Colonic mucosa (tissue), 4 donors: ENCODE measurements at regions not wholly inside any gene's neighbourhood (a gene's known extent, or its start where the extent isn't known, plus 50 kb on each side); places are given as distances from the start of the nearest gene placed in this dataset.

Source experiments
- DNase-seq: peaks from one replicate; pipeline ENCODE4 v3.0.0-alpha.2; 2020
- H3K27ac ChIP-seq: fragments of 200-600 bp; one replicate; pipeline ENCODE4 v1.8.0; 2021
- H3K27me3 ChIP-seq: fragments of 200-600 bp; one replicate; pipeline ENCODE4 v1.8.0; 2021
- H3K36me3 ChIP-seq: fragments of 200-600 bp; one replicate; pipeline ENCODE4 v1.8.0; 2021
- H3K4me1 ChIP-seq: fragments of 200-600 bp; one replicate; pipeline ENCODE4 v1.8.0; 2021; ENCODE audit warnings: mild to moderate bottlenecking
- H3K4me3 ChIP-seq: fragments of 200-600 bp; one replicate; pipeline ENCODE4 v1.8.0; 2021
- H3K9ac ChIP-seq, 2 donors: one replicate each; pipeline ENCODE4 v1.7.0; 2013; ENCODE audit warnings: control low read depth in 2 of 2, low read depth in 2 of 2, low read length in 2 of 2
- H3K9me3 ChIP-seq: fragments of 200-600 bp; one replicate; pipeline ENCODE4 v1.8.0; 2021
- intact Hi-C: fragments of 100-400 bp; cut with DNase I; formaldehyde crosslinking; loops from one replicate; pipeline ENCODE4 v1.14.1; 2022
- TF ChIP-seq, protein P1 (sequence below): fragments of 200-600 bp; IDR thresholded peaks from one replicate; pipeline ENCODE4 v1.8.0; 2022; ENCODE audit warnings: antibody characterized with exemption, mild to moderate bottlenecking
- donor health status: healthy.
- donor health status: DM: no; HTN: no; CAD: no.
- donor health status: DM: no; HTN: no; CAD: no.

DNA sequence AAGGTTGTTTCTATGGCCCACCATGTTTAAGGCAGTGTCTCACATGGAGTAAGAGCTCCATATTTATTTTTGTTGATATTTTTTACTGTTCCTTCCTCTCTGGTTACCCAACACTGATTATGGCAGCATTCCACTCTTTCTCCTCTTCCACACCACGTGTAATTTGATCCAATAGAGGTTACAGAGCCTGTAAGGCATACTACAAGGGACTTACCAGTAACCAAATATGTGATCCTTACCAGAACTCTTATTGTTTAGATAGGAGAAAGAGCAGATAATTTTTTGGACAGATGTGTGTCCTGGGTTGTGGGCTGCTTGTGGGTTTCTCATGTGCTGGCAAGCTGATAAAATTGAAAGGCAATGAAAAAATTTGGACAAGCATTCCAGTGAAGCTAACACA, 261.3 kb downstream of the TMEM167A start:
- intact Hi-C loops = no loop called here
- no peaks in the 10 kb centered on the region for H3K27me3 ChIP-seq
- no peaks in the 10 kb centered on the region for H3K4me1 ChIP-seq
- TF ChIP-seq, protein P1, sequence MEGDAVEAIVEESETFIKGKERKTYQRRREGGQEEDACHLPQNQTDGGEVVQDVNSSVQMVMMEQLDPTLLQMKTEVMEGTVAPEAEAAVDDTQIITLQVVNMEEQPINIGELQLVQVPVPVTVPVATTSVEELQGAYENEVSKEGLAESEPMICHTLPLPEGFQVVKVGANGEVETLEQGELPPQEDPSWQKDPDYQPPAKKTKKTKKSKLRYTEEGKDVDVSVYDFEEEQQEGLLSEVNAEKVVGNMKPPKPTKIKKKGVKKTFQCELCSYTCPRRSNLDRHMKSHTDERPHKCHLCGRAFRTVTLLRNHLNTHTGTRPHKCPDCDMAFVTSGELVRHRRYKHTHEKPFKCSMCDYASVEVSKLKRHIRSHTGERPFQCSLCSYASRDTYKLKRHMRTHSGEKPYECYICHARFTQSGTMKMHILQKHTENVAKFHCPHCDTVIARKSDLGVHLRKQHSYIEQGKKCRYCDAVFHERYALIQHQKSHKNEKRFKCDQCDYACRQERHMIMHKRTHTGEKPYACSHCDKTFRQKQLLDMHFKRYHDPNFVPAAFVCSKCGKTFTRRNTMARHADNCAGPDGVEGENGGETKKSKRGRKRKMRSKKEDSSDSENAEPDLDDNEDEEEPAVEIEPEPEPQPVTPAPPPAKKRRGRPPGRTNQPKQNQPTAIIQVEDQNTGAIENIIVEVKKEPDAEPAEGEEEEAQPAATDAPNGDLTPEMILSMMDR = no peak
- no peak for DNase-seq
- H3K36me3 ChIP-seq = no peaks in the 10 kb centered on the region
- H3K9ac ChIP-seq = no peak overlapping the region
- H3K9me3 ChIP-seq = no peaks in the 10 kb centered on the region
- H3K27ac ChIP-seq = no peak overlapping the region
- no peak overlapping the region for H3K4me3 ChIP-seq

DNA sequence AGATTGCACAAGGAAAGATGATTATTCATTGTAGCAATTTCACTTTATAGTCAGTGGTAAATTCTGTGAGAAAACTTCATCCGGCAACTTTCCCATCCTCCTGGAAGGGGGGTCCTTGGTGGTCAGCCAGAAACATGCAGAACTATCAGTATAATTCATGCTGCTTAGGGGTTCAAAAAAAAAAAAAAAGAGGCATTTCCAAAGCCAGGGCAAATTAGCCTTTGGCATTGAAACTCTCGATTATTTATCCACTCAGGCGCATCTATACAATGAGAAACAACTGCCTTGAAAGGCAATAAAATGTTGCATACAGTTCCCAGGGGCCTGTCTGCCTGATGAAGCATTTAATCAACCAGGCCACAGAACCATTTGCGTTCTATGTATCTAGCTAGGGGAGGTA, 263.3 kb downstream of the TMEM167A start:
- Histone ChIP-seq H3K9me3 (no peaks in the 10 kb centered on the region), H3K27ac (no peak overlapping the region), H3K27me3 (no peaks in the 10 kb centered on the region), H3K4me1 (no peaks in the 10 kb centered on the region), H3K36me3 (no peaks in the 10 kb centered on the region), H3K9ac (no peak overlapping the region), H3K4me3 (no peak overlapping the region)
- TF ChIP-seq, protein P1 = no peak
- intact Hi-C loops = no loop called here
- no peak for DNase-seq

DNA sequence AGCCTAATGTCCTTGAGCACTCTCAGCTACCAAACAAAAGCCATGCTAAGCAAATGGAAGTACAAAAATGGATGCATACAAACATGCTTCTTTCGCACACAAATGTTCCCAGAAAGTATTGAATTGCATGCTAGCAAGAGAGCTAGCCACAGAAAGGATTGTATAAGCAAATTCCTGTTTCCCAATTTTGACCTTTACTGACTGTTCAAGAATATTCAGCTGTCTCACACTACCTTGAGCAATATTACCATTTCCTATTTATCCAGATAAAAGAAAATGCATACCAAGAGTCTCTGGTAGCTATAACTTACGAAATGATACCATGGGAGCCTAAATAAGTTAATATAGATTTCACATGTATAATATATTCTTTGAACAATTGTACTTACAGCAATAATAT, 264.6 kb downstream of the TMEM167A start:
- Histone ChIP-seq H3K4me1 (no peaks in the 10 kb centered on the region), H3K27me3 (no peaks in the 10 kb centered on the region), H3K9ac (no peak overlapping the region), H3K4me3 (no peak overlapping the region), H3K36me3 (no peaks in the 10 kb centered on the region), H3K9me3 (no peaks in the 10 kb centered on the region), H3K27ac (no peak overlapping the region)
- intact Hi-C loops = no loop called here
- DNase-seq = no peak
- TF ChIP-seq, protein P1 = no peak

DNA sequence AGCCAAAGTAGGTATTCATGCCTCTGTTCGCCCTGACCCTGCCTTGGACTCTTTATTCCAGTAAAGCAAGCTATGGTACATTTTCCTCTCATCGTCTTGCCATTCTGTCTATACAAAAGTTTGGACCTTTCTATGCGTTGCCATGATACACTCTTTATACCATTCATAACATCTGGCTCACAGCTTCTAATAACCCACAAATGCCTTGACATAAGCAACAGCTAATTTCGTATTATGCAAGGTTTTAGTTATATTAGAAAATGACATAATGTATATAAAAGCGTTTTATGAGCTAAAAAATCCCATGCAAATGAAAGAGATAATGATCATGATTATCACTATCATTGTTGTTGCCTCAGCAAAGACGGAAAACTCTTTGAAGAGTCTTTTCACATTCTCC, 265.7 kb downstream of the TMEM167A start:
- TF ChIP-seq, protein P1 = no peak
- DNase-seq = no peak
- Histone ChIP-seq H3K27ac (no peak overlapping the region), H3K9ac (no peak overlapping the region), H3K27me3 (no peaks in the 10 kb centered on the region), H3K9me3 (no peaks in the 10 kb centered on the region), H3K4me3 (no peak overlapping the region), H3K36me3 (no peaks in the 10 kb centered on the region), H3K4me1 (no peaks in the 10 kb centered on the region)
- intact Hi-C loops = no loop called here

DNA sequence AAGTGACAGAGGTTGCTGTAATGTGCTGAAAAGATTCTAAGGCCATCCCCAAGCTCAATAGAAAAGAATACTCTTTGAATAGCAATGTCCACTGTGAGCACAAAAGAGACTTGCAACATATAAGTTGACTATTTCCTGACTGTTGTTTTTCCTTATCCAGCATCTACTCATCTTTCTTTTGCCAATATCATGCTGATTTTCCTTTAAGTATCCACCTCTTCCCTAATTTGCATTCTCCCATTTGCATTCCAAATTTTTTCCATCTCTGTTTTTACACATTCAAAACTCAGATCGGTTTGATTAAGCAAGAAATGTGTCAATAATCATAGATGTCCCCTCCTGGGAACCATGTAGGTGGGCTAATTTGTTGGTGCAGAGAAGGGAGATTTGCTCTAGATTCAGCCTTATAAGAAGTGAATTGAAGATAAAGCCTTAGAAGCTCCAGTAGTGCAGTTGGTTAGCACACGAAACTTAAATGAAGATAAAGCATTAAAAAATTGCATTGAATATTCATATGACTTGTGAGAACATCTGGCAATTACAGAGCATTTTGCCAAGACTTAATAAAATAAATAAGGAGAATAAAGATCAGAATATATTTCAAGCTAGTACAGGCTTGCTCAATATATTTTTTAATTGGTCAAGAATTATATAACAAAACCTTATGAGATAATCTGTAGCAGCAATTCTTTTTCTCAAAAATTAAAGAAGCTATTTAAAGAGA, 267.6 kb downstream of the TMEM167A start:
- TF ChIP-seq, protein P1 = no peak

More for the DNA sequence above, 267.6 kb downstream of the TMEM167A start:
- Histone ChIP-seq H3K4me3 (no peak overlapping the region), H3K27ac (no peak overlapping the region), H3K9ac (no peak overlapping the region), H3K4me1 (no peaks in the 10 kb centered on the region), H3K27me3 (no peaks in the 10 kb centered on the region), H3K36me3 (no peaks in the 10 kb centered on the region), H3K9me3 (no peaks in the 10 kb centered on the region)
- intact Hi-C loops = no loop called here
- DNase-seq = no peak
